DMS53 treated with DMSO at 0.1 percent for 48 hours (cell line): ENCODE measurements at regions not wholly inside any gene's neighbourhood (a gene's known extent, or its start where the extent isn't known, plus 50 kb on each side); places are given as distances from the start of the nearest gene placed in this dataset.
A peak's percentile ranks its signal among the peaks of the same experiment; 100 is the strongest.

Experiments
- DNase-seq: peaks from one replicate; lab custom pipeline; 2025; ENCODE audit not compliant: unreplicated experiment; lab: John Stamatoyannopoulos, UW

DNA sequence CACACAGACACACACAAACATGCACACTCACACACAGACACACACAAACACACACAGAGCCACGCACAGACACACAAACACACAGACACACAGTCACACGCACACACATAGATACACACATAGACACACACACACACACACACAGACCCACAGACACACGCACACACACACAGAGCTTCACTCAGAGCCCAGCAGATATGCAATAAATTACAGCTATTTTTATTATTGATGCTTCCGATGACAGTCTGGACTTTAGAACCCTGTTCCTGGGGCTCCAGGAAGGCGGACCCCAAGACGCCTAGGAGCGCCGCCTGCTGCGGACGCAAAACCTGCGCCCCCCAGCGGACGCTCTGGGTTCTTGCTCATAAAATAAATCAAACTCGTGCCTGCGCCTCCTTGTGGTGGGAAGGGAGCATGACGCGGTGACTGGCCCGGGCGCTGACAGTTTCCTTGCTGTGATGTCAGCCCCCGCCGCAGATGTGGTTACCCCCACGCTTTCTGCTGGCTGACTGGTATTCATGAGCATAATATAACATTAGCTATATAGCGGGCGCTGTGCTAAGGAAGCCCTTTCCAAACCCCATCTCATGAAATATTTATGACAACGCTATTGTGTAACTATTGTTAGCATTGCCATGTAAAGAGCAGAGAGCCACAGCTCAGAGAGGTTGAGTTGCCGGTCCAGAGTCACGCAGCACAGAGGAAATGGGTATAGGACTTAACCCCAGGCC is 64.4 kb upstream of the TM9SF2 start:
- DNase-seq = peak; percentile 33

GRCh38 chr13:99439048-99439447 is 62.2 kb upstream of the TM9SF2 start:
- DNase-seq = no peak

DNA sequence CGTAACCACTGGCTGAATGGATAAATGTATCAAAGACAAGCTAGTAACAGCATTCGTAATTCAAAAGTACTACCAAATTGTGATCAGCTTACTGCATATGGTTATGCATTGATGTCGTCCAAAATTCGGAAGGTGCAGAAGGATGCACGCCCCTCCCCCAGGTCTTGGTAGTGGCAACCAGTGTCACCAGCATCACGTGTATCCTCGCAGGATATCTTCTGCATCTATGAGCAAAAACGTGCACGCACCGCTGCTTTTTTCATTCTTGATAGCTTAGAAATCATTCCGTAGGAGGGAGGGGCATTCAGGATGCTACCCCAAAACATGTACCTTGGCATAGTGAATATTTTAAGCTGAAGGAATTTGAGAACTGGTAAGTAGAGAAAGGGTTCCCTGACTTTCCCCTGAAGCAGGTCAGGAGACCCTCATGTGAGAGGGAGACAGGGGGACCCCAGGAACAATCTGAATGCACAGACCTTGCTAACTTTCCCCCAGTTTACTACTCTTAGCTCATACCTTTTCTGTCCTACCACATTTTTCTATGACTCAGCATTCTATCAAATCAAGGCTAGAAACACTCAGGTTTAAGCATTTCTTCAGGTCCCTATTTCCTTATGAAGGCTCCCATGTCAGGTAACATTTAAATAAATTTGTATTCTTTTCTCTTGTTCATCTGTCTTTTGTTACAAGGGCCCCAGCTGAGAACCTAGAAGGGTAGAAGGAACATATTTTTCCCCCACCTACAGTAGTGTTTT is 61.2 kb upstream of the TM9SF2 start:
- DNase-seq = no peak

- peak; percentile 20 for DNase-seq
These were observed 58.9 kb upstream of the TM9SF2 start for GRCh38 chr13:99442273-99442895.

DNA sequence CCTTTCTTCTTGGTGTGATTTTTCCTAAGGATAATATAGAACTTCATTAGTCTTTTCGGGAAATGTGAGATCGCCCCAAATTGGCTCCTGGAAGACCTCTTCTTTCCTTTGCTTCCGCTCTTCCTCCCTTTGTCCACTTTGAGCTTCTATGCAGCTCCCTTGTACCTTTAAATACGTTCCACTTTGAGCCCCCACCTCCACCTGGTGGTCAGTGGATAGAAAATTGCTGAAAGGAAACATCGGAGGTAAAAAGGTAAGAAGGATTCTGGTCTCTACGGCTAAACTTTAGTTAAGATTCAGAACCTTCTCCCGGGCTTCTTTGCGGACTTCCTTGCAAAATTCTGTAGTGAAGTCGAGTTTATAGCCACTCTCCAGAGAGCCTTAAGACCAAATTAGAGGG is 55.0 kb upstream of the TM9SF2 start:
- DNase-seq = no peak

DNA sequence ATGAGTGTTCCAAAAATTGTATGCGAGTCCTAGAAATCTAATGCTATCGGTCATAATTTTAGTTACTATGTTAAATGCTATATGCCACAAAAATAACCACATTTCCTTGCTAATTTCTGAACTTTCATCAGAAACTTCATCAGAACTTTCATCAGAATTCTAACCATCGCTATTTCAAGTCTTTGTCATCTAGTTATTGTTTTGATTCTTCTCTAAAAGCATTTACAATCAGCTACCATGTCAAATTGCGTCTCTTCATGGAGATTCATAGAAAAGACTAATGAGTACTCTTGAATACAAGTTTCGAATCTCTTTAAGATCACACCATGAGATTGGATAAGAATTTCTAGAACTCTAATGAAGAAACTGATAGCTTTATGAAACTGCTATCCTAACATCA is 52.7 kb upstream of the TM9SF2 start:
- DNase-seq = no peak

DNA sequence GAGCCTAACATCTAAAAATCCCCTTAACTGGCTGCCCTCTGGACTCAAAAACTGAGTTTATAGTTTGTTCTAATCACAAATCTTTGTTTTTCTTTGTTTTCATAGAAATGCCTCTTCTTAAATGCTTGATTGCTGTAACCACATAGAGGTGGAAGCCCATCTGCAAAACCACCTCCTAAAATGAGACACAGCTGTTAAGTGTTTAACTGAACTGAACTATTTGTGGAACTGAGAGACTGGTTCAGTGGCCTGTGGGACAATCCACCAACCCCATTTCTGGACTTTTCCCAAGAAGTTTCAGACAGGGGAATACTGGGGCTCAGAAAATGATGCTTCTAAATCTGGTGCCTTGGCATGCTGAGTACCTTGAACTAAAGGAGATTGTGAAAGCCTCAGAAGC is 50.9 kb upstream of the TM9SF2 start:
- DNase-seq = no peak
